GM12874 (cell line): ENCODE measurements at regions not wholly inside any gene's neighbourhood (a gene's known extent, or its start where the extent isn't known, plus 50 kb on each side); places are given as distances from the start of the nearest gene placed in this dataset.

Experiments
- TF ChIP-seq, protein P1 (sequence below): IDR thresholded peaks from 2 replicates; pipeline ENCODE4 v1.5.1; 2011; ENCODE audit warnings: low read depth, mild to moderate bottlenecking, control low read depth, low read length, moderate library complexity; ENCODE audit not compliant: insufficient read depth

DNA sequence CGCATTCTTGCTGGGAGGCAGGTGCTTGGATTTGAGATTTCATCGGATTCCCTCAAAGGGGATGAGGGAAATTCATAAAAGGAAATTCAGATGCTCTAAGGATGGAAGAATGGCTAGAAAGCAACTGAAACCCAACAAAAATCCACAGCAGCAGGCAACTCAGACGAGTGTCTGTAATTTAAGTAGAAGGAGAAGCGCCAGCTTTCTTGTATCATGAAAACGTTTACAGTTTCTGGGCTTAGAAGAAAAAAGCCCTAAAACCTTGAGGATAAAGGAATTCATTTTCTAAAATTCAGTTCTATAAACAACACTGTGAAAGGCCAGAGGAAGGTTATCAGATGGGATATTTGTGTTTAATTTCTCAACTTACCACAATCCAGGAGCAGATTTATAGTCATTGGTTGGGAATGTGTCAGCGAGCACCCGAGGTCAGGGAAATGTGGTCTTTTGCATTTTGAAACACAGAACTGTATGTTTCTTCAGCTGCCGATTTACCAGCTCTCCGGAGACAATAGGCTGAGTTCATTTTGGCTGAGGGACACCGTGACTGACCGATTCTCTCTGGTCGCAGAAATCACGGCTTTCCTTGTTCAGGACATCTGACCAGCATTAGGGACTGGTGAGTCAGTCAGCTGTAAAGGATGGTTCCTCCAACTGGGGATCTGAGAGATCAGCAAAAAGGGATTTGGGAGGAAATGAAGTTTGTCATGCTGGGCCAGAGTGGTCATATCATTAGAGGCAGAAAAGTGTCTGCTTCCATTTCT lies 111.6 kb upstream of the ERRFI1 start:
- TF ChIP-seq, protein P1, sequence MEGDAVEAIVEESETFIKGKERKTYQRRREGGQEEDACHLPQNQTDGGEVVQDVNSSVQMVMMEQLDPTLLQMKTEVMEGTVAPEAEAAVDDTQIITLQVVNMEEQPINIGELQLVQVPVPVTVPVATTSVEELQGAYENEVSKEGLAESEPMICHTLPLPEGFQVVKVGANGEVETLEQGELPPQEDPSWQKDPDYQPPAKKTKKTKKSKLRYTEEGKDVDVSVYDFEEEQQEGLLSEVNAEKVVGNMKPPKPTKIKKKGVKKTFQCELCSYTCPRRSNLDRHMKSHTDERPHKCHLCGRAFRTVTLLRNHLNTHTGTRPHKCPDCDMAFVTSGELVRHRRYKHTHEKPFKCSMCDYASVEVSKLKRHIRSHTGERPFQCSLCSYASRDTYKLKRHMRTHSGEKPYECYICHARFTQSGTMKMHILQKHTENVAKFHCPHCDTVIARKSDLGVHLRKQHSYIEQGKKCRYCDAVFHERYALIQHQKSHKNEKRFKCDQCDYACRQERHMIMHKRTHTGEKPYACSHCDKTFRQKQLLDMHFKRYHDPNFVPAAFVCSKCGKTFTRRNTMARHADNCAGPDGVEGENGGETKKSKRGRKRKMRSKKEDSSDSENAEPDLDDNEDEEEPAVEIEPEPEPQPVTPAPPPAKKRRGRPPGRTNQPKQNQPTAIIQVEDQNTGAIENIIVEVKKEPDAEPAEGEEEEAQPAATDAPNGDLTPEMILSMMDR = no peak

DNA sequence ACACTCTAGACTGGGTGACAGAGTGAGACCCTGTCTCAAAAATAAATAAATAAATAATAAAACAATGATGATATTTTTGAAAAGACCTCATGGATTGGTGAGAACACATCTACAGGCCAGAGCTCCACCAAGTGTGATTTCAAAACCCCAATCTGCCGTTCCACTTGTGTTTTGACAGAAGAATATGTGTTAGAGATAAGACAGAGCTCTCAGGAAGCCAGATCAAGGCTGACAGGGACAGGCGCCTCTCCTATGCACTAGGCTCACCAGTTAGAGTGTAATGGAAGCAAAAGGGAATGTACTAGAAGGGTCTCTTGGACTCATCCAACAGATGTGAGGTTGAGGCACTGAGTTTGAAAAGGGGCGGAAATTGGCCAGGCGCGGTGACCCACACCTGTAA lies 110.7 kb upstream of the ERRFI1 start:
- TF ChIP-seq, protein P1 = no peak

DNA sequence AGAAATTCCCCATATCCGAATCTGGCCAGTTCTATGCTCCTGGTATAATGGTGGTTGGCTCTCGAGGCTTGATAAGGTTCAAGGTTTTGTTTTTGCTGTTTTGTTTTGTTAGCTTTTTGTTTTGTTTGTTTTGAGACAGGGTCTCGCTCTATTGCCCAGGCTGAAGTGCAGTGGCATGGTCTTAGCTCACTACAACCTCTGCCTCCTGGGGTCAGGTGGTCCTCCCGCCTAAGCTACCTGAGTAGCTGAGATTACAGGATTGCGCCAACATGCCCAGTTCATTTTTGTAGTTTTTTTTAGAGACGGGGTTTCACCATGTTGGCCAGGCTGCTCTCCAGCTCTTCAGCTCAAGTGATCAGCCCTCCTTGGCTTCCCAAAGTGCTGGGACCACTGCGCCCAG lies 109.1 kb upstream of the ERRFI1 start:
- TF ChIP-seq, protein P1 = no peak

DNA sequence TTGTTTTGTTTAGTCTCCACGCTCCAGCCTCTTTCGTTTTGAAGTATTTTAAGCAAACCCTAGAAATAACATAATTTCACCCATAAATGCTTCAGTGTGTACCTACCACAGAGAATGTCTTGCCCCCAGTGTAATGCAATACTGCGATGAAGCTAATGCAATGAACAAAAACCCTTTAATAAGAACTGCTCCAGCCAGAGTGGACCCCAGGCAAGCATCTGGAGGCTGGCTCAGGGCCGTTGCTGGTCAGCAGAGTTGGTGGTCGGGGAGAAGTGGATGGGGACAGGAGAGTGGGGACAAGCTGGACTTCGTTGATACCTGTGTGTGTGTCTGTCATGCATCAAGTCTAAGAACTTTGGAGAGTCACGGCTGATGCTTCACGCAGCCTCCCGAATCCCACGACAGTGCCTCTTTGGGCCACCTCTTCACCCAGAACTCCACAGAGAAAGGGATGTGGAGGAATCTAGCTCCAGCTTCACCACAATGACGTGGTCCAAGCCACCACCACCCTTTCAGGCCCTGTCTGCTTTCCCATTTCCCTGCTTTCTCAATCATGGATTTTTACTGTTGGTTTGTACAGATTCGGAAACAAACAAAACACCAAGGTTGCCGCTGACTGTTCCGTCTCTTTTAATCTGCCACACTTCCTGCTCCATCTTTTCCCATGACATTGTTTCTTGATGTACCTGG lies 108.6 kb upstream of the ERRFI1 start:
- TF ChIP-seq, protein P1 = no peak

DNA sequence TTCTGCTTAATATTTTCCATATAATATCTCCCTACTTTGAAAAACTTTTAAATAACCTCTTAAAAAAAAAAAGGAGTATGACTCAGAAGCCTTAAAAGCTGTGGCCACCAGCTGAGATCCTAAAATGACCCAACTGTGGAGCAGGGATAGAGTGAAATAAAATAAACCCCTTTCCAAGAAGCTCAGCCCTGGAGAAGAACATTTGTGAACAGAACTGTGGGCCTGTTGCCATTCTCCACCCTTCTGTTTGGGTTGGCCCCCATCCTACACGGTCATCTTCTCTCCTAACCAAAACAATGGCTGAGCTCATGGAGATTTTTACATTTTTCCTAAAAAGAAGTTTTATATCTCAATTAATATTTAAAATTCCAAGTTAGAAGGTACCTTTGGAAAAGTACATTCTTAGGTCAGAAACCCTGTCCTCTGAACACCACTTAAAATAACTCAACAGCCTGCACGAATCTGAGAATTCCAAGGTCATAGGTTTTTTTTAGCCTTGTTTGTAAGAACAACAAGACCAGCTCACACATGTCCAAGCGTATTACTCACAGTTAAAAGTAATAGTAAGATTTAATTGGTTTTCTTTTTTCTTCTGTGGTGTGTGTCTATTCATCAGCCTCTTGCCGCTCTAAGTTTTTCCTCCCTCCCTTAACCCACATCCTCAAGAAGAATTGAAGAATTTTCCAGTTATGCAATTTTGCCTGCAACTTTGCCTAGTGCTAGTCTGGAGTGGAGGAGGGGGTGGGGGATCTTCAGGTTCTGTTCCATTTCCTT lies 107.7 kb upstream of the ERRFI1 start:
- TF ChIP-seq, protein P1 = no peak

DNA sequence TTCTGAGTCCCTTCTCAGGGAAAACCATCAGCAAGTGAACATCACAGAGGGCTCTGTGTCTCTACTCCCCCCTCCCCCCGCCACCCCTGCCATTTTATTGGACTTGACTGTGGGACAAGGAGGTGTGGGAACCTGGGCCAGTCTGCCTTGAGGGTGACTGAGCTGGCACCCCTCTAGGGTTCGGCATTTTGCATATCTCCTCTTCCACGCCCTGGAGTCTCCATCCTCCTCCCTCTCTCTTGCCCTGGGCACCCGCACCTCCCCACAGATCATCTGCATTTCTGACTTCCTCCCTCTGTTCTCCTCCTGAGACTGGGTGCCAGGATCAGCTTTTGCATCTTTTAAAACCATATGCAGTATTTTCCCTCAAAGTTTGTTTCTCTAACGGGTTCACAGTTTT lies 107.1 kb upstream of the ERRFI1 start:
- TF ChIP-seq, protein P1 = no peak

DNA sequence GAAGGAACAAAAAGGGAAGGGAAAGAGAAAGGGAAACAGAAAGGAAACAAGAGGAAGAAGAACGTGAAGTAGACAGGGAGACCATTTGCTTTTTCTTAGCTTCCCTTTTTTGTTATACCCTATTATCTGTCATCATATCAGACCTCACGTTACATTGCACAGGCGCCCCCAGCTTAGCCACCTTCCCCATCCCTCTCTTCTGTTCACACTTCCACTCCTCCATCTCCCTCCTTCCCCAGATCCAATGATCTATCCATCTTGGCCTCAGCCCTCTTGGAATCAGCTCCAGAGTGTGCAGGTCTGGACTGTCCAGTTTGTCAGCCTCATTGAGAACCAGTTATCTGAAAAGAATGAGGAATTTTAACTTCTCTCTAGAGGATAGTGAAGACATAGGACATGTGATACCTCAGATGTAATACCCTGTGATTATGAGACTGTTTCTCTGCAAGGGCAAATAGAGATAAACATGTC lies 101.1 kb upstream of the ERRFI1 start:
- TF ChIP-seq, protein P1 = no peak
